ENCODE measurements at regions not wholly inside any gene's neighbourhood (a gene's known extent, or its start where the extent isn't known, plus 50 kb on each side); places are given as distances from the start of the nearest gene placed in this dataset.
"Not testable (repeated sequence)": the region's sequence is repeated elsewhere in the genome, so short reads cannot be mapped to it uniquely, and the experiment has no call there.

DNA sequence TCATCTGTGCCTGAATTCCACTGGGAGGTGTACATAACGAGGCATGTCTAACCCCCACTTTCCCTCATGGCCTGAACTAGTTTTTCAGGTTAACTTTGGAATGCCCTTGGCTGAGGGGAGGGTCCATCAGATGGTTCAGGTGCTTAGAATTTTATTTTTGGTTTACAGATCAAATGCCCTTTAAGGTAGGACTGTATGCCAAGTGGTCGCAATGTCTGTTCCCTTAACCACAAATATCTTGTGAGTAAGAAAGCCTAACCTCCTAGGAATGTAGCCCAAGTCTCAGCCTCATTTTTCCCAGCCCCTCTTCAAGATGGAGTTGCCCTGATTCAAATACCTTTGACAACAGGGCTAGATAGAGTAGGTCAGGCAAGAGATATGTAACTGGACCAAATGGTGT lies 78.4 kb downstream of the RNASET2 start:
- DNase-seq: peak; percentile 14

DNA sequence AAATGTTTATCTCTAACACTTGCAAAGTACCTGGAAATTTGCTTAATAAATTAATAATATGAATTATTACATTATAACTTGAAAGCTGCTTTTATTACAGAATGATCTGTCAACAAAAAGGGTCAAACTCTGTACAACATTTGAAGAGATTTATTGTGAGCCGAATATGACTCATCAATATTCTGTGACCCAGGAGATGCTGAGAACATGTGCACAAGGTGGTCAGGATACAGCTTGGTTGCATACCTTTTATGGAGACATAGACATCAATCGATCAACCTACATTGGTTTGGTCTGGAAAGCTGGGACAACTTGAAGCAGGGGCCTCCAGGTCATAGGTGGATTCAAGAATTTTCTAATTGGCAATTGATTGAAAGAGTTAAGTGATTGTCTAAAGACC lies 79.0 kb downstream of the RNASET2 start:
- DNase-seq: no peak

DNA sequence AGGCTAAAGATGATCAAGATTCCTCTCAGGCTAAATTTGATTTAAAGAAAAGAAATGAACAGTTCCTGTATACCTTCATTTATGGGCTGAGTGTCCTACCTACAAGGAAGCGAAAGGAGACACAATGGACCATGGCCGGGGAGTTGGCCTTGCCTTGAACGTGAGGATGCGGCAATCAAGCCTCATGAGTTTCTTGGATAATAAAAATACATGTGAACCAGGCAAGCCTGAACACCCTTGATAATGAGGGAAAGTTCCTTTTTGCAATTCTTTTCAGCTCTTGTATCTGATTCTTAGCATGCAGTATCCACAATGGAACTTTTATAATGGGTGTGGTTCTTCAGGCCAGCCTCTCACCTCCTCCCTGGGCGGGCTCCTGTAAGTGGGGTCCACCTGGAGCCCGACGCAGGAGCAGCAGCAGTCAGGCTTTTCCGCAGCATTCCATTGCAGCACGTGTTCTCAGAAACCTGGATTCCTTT lies 83.8 kb downstream of the RNASET2 start:
- no peak for DNase-seq

DNA sequence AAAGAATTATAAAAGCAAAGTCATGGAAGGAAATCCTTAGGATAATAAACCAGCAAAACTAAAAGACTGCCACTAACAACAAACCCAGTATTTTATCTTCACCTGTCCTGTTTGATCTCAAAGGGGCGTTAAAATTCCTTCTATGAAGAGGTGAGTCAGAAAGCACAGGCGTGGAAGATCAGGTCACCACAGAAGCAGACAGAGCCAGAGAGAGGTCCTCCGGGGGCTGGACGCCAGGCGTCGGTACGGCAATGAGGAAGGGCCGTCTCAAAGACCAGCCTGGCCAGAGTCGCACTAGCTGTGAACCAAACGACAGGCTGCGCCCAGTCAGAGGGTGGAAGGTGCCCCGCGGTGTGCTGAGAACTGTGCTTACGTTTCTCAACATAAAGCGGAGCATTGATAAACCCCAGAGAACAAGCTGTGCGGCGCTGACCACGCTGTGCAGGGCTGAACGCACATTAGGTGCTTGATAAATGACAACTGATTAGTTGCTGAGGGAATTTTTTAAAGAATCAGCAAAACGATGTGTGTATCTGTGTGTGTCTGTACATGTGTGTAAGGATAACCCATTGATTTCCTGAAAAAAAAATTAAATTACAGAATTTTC lies 85.6 kb downstream of the RNASET2 start:
- DNase-seq: no peak

DNA sequence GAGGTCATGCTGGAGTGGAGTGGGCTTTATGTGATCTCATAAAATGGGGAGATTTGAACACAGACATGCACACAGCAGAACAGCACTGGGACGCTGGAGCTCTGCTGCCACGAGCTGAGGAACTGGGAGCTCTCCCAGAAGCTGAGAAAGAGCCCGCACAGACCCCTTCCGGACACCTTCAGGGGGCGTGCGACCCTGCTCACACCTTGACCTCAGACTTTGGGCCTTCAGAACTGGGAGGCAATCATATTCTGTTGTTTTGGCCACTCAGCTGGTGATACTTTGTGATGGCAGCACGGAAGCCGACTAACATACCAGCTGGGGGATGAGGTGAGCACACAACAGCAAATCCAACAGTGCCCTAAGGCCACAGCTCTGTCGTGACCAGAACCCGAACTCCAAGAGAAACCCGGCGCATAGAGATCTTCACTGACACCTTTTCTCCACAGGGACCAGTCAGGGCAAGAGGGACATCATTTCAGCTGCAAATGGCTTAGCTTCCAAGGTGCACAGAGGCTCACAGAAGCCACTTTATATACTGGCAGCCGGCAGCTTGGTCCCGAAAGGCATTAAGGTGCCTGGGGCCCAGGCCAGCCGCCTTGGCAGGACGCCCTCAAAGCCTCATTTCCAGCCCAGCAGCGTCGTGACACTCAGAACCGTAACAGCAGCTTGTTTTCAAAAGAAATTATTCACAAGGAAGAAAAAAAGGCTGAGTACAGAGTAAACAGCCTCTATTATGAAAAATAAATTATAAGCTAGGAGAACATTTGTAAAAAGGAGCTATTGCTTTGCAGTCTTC lies 89.3 kb downstream of the RNASET2 start:
- no peak for DNase-seq

DNA sequence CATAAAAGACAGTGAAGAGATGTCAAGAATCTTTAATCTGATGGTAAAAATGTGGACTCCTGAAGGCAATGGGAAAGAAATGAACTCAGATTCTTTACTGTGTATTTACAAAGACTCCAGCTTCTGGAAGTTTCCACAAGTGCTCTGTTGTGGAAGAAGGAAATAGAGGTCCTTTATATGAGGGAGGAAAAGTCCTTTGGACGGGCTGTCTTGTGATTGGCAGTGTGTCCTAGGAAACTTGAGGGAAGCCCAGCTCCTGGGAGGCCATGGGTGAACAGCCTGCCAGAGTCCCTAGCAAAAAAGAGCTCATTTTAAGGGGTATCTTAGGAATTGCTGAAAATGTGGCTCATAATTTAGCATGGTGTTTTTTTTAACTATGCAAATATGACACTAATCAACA lies 92.0 kb downstream of the RNASET2 start:
- DNase-seq: no peak

DNA sequence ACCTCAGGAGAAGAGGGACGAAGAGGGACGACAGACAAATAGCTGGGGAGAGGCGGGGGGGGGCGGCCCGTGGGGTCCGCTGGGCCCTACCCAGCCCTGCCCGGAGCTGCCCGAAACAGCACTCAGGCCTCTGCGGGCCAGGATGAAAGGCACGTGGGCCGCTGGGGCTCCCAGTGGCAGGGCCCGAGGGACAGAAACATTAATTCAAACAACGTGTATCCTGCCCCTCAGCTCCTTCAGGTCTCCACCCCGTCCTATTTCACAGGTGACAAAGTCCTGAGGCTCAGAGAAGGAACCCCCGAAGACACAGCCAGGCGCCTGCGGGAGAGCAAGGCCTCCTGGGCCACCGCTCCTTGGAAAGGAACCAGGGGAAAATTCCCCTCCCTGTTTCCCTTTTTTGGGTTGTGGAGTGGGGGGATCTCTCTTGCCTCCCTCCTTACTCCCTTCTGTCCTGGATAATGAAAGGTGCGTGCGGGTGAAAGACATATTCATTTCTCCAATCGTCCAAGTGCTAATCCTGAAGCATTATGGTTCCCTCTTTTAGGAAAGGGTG lies 93.3 kb downstream of the RNASET2 start:
- DNase-seq: no peak

DNA sequence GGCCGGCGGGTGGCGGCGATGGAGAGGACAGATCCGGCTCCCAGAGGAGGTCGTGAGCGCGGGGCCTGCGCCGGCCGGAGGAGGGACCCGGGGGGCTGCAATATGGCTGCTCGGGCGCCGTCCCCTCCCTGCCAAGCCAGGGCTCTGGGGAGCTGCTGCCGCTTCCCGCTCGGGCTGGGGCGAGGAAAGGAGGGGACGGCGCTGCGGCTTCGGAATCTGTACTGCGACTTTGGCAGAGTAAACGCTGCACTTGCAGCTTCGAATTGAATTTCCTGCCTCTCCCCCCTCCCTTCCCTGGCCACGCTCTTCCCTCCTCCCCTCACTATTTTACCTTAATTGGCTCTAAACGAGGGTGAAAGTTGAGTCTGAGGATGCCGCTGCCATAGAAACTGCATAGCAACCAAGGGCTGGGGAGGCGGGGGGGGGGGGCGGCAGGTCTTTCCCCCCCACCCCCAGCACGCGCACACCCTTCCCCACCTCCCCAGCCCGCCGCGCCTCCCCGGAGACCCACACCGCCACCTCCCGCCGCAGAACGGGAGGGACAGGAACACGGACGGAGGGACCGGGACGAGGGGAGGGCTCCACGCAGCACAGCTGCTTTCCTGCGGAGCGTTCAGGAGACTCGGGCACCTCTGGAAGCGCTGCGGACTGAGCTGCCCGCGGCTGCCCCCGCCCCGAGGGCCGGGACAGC lies 93.9 kb downstream of the RNASET2 start:
- no peak for DNase-seq

DNA sequence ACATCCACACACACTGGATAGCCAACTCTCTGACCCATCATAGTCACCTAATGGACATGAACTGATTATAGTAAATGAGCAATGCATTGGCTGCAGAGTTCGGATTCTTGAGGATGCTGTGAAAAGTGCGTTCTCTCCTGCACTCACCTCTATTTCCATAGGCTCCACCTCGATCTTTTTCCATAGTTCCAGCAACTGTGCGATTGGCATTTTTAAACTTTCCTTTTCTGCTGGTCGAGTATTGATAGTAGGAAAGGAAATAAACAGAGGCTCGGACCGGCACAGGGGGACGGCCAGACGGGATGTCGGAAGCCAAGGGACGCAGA lies 94.4 kb downstream of the RNASET2 start:
- no peak for DNase-seq

DNA sequence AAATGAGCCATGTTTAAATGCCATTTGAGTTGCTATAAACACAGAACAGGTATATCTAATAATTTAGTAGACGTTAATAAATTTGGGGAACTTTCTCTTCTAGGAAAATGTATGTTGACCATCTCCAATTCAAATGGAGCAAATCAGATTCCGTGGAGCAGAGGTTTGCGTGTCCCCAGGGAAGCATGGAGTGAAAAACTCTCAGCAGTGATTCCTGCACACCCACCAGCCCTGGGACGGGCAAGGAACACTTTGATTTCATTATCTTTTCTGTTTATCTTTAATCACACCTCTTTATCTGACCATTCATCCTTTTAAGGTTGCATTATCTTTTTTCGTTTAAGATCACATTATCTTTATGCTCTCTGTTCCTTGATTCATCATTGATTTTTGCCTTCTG lies 95.0 kb downstream of the RNASET2 start:
- DNase-seq: no peak

DNA sequence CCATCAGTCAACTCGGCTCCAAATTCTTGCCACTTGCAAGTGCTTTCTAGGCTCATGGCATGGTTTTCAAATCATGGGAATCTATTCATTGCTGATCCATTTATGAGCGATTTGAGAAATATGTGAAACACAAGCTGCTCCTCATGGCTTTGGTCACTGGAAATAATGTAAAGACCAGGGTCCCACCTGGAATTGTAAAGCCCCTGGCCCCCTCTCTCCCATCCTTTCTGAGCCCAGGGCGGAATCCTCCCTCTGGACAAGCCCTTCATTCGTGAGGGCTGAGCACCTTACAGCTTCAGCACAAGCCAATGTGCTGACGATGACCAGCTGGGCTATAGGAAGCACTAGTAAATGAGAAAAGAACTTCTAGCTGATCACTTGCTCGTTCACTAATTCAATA lies 96.0 kb downstream of the RNASET2 start:
- no peak for DNase-seq

DNA sequence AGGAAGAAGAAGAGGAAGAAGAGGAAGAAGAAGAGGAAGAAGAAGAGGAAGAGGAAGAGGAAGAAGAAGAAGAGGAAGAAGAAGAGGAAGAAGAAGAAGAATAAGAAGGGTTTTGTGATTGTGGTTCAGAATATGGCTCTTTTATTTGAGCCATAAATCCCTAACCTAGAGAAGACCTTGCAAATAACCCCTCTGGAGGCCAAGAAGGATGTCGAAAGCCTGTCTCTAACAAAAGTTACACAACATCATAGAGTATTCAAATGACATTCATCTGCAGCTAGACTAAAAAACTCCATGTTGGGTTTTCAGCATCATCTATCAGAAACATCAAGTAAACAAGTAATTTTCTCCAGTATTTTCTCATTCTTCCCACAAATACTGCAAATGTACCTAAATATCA lies 100.9 kb downstream of the RNASET2 start:
- no peak for DNase-seq

DNA sequence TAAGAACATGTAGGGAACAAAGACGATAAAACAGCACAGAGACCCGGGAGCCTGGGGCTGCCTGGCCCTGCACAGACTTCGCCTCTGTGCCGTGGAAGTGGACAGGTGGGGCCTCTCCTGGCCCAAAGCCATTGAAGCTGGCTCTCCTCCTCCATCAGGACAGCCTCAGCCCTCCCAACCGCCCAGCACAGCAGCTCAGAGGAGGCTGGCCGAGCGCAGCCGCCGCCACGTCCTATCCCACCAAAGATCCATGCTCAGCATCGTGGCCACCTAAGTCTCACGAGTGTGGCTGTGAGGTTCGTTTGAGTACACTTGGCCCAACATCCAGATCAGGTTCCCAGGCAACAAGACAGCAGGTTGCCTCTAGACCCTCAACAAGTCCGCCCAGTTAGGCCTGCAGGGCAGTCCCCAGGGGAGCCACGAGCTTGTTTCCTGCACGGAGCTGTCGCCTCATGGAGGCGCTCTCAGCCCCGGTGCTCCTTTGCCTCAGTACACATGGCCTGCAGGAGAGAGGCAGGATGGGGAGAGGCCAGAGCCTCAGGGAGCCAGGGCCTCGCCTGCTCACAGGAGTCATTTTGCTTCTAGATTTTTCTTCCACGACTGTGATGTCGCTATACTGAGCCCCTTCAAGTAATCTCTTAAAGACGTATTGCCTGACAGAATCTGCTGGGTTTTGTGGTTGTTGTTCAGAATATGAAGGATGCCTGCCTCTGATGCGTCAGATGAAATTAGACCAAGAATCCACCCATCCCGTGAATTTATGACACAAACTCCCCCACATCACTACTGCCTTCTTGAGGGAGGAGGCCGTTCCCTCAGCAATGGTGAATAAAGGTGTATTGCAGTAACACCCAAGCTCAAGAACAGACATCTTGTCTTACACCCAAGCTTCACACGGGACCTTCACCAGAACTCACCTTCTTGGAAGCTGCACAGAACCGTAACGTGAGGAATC lies 102.7 kb downstream of the RNASET2 start:
- DNase-seq: no peak

DNA sequence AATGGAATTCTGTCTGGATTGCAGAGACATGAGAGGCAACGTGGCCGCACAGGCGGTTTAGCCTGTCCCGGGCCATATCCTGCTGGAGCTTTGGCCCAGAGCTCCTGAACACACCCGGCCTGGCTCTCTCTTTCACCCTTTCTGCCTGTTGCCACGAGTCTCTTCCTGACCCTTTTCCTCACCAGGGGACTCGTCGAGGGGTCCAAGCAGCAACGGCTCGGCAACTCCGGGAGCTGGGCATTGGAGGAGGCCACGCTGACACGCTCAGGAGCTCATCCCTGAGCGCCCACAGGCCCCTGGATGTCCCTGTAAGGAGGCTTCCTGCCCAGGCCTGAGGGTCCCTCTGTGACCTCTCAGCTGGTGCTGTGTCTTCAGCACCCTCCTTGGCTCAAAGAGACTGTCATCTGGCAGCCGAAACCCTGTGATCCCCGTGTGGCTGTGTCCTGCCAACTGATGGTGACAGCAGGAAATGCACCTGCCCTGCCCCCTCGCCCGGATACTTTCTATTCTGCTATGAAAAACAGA lies 103.8 kb downstream of the RNASET2 start:
- DNase-seq: no peak

DNA sequence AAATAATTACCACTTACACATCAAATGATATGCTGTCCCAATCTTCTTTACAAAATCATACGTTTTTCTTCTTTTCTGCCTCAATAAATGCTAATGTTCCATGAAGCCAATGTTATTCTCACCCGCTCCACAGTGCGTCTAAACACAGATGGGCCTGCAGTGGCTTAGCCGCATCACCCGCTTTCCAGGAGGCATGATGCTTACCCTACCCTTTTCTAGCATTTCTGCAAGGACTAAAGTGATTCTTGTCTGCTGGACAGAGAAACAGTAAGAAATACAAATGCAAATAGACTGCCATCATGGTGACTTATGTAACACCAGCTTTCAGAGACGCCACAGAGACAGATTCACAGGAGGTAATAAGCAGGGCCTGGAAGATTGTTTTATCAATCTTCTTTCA lies 104.4 kb downstream of the RNASET2 start:
- no peak for DNase-seq

DNA sequence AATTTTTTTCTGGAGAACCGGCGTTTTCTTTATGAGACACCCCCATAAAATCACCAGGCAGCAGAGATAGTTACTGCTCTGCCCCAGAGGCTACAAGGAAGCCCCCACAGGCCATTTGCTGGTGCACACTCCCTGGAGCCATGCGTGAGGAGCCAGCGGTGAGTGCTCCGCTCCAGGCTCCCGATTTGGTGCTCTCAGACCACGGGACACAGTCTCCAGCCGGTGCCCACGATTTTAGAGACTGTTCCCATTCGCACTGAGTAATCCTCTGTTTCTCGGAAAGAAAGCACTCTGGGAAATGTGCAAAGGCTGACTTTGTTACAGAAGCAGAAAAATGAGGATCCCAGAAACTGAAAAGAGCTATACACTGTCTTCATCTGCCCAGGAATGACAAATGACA lies 104.9 kb downstream of the RNASET2 start:
- no peak for DNase-seq

DNA sequence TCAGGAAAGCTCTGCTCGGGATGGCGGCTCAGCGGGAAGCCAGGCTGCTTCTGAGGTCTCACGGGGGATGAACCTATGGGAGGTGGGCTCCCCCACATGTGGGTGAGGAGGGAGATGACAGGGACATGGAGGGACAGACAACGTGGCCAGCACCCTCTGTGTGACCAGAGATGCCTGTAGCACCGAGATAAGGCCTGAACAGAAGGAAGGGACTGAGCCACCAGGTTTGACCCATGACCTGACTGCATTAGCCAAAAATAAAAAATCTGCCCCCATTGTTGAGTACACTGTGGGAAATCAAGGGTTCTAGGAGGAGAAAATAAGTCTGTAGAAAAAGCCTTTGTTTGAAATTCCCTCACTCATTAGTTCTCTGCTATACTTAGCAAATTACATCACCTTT lies 105.7 kb downstream of the RNASET2 start:
- DNase-seq: no peak

DNA sequence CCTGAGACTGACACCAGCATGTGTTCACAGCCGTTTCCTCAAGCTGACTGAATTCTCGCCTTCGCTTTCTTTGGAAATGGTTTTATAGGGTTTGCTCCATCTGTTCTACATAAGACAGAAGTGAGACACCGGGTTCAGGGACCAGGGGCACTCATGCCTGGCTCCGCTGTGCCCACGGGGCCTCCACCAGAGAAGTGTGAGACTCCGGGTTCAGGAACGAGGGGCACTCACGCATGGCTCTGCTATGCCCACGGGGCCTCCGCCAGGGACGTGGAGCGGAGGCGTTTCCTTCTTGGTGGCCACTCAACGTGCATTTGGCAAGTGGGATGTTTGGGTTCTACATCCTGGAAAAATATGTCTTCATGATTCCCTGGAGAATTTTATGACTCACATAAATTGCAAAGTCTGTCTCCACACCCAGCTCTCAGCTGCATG lies 106.6 kb downstream of the RNASET2 start:
- DNase-seq: no peak

DNA sequence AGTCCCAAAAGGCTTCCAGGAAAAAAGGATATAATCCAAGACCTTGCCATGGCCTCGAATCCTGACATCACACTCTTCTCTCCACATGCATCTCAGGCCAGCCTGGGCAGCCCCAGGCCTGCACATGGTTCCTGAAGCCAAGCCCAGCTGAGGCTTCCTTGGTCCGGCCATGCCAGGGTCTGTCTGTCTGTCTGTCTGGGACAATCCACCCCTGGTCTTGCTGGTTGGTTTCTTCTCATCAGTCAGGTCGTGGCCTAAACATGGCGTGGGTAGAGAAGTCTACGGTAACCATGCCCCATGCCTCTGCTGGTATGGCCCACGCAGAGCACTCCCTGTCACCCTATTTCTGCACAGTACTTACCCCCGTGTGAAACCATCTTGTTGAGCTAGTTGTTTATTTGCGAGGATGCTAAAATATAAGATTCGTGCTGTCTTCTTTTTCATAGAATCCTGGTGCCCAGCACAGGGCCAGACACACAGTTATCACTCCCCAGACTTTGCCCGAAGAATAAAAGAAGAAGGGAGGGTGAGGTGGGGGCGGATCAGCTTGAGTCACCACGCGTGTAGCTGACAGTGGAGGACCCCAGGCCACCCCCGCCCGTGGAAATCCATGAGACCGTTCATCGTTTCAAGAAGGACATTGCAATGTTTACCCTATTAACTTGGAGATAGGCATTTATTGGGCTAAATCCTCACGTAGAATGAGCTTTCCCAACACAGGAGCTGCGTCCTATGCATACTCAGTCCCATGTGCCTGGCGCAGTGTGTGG lies 107.2 kb downstream of the RNASET2 start:
- no peak for DNase-seq

DNA sequence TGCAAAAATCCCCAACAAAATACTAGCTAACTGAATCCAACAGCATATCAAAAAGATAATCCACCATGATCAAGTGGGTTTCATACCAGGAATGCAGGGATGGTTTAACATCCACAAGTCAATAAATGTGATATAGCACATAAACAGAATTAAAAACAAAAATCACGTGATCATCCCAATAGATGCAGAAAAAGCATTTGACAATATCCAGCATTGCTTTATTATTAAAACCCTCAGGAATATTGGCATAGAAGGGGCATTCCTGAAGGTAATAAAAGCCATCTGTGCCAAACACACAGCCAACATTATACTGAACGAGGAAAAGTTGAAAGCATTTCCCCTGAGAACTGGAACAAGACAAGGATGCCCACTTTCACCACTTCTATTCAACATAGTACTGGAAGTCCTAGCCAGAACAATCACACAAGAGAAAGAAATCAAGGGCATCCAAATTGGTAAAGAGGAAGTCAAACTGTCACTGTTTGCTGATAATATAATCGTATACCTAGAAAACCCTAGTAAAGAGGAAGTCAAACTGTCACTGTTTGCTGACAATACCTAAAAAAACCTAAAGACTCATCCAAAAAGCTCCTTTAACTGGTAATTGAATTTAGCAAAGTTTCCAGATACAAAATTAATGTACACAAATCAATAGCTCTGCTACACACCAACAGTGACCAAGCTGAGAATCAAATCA lies 109.8 kb downstream of the RNASET2 start:
- not testable (repeated sequence) for DNase-seq

DNA sequence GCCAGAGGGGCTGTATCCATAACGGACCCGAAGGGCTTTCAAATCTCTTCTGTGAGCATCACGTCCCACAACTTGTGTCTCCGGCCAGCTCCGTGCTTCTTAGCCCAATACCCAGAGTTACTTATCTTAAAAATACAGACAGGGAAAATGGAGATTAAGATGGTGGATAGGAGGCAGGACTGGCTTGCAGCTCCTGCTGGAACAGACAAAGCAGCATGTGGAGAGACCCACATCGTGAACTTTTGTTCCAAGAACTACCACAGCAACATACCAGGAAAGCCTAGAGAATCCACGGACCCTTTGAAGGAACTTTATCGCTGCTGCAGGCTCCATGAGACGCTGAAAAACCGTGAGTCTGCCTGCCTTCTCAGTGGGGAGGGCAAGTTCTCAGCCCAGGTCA lies 113.7 kb downstream of the RNASET2 start:
- DNase-seq: no peak
